MCF 10A (cell line): ENCODE measurements at regions not wholly inside any gene's neighbourhood (a gene's known extent, or its start where the extent isn't known, plus 50 kb on each side); places are given as distances from the start of the nearest gene placed in this dataset.
A peak's percentile ranks its signal among the peaks of the same experiment; 100 is the strongest.

ENCODE experiments used
- BruUV-seq: library from RNA; stranded (reverse); fragments of 400-500 nt; replicated peaks from 2 replicates; lab custom pipeline; 2021; lab: Mats Ljungman, UMichigan
- CTCF ChIA-PET: fragments of 300-600 bp; sonication (Branson Sonifier 250); formaldehyde crosslinking; extraction: SDS; loops from one replicate; lab custom pipeline; 2021; ENCODE audit warnings: antibody characterized with exemption, inconsistent platforms; lab: Yijun Ruan, JAX
- POLR2A ChIA-PET: fragments of 300-600, 350-650 bp; sonication (Branson Sonifier 250); formaldehyde crosslinking; extraction: SDS; loops from one replicate; lab custom pipeline; 2020; ENCODE audit warnings: antibody characterized with exemption, inconsistent platforms; lab: Yijun Ruan, JAX
- DNase-seq: peaks from one replicate; pipeline ENCODE4 v3.0.0-alpha.2; 2018; ENCODE audit not compliant: unreplicated experiment
- H3K27ac Mint-ChIP-seq: one replicate; pipeline ENCODE4 v1.8.0; 2022; ENCODE audit warnings: mild to moderate bottlenecking, low read depth, mixed read lengths; ENCODE audit not compliant: unreplicated experiment
- H3K27me3 Mint-ChIP-seq: one replicate; pipeline ENCODE4 v1.8.0; 2022; ENCODE audit warnings: mixed read lengths; ENCODE audit not compliant: insufficient read depth, unreplicated experiment
- H3K36me3 Mint-ChIP-seq: one replicate; pipeline ENCODE4 v1.8.0; 2022; ENCODE audit warnings: mild to moderate bottlenecking, moderate library complexity, mixed read lengths; ENCODE audit not compliant: insufficient read depth, unreplicated experiment
- H3K4me1 Mint-ChIP-seq: one replicate; pipeline ENCODE4 v1.8.0; 2022; ENCODE audit warnings: mixed read lengths; ENCODE audit not compliant: insufficient read depth, unreplicated experiment
- H3K4me3 Mint-ChIP-seq: one replicate; pipeline ENCODE4 v1.8.0; 2022; ENCODE audit warnings: mild to moderate bottlenecking, moderate library complexity, mixed read lengths; ENCODE audit not compliant: unreplicated experiment
- H3K9me3 Mint-ChIP-seq: one replicate; pipeline ENCODE4 v1.8.0; 2022; ENCODE audit warnings: mixed read lengths; ENCODE audit not compliant: unreplicated experiment
- intact Hi-C: fragments of 100-400 bp; cut with micrococcal nuclease; formaldehyde crosslinking; loops from 2 replicates; pipeline ENCODE4 v1.14.1; 2022
- TF ChIP-seq, protein P1 (sequence below): fragments of 200-600 bp; IDR thresholded peaks from one replicate; pipeline ENCODE4 v1.8.0; 2022; ENCODE audit warnings: antibody characterized with exemption, mild to moderate bottlenecking; ENCODE audit not compliant: unreplicated experiment

DNA sequence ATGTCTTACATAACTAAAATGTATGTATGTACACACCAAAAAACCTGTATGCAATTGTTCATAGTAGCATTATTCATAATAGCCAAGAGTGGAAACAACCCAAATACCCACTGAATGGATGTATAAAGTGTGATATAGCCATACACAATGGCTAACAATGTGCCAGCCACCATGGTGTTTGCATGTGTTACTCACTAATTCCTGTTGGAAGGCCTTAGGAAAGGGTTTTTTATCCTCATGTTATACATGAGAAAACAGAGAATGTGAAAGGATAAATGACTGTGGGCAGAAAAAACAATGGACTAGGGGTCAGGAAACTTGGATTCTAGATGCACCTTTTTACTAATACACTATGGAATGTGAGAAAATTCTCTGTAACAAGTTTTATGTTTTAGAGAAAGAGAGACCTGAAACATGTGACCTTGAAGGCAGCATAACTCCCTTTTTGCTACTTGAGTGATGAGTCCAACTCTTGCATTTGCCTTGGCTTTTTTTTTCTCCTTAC lies 55.7 kb downstream of the TIGD2 start:
- ChIA-PET CTCF (interaction anchor here (4.6 kb wide), 1 partner anchor 268 kb away, joined by 44 read pairs; no protein-coding TSS in a partner anchor), POLR2A (no interaction called here)
- no peaks in the 10 kb centered on the region for H3K9me3 Mint-ChIP-seq
- no peaks in the 10 kb centered on the region for H3K36me3 Mint-ChIP-seq
- H3K4me3 Mint-ChIP-seq, result no peak overlapping the region
- no peaks in the 10 kb centered on the region for H3K27me3 Mint-ChIP-seq
- TF ChIP-seq, protein P1, sequence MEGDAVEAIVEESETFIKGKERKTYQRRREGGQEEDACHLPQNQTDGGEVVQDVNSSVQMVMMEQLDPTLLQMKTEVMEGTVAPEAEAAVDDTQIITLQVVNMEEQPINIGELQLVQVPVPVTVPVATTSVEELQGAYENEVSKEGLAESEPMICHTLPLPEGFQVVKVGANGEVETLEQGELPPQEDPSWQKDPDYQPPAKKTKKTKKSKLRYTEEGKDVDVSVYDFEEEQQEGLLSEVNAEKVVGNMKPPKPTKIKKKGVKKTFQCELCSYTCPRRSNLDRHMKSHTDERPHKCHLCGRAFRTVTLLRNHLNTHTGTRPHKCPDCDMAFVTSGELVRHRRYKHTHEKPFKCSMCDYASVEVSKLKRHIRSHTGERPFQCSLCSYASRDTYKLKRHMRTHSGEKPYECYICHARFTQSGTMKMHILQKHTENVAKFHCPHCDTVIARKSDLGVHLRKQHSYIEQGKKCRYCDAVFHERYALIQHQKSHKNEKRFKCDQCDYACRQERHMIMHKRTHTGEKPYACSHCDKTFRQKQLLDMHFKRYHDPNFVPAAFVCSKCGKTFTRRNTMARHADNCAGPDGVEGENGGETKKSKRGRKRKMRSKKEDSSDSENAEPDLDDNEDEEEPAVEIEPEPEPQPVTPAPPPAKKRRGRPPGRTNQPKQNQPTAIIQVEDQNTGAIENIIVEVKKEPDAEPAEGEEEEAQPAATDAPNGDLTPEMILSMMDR, result no peak
- BruUV-seq, result no TSS peak
- no peak for DNase-seq
- no peaks in the 10 kb centered on the region for H3K4me1 Mint-ChIP-seq
- intact Hi-C loops, result no loop called here
- no peak overlapping the region for H3K27ac Mint-ChIP-seq

DNA sequence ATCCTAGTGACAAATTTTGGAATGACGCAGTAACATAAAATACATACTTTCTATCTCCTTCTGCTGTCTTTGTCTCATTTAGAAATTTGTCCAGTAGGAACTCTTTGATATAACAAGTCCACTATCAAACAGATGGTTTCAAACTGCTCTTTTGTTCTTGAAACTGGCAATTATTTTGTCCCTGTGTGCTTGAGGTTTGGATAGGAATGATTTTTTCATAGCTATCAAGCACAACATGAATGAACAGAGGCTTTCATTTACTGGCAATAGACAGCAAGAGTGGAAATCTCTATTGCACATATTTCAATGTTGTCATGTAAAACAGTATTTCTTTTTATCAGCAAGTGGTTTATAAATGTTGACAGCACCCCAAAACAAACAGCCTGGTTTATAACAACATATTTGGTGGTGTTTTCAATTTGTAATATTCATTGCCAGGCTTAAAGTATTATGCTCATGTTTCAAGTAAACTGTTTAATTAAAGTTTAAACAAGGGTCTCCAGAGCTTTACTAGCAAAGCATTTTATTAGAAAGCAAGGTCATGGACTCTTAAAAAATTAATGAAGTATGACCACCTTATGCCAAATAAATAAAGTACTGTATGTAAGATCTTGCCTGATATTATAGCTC lies 60.0 kb downstream of the TIGD2 start:
- CTCF ChIA-PET, result interaction anchor here (0.6 to 2.8 kb wide), 3 partner anchors 8 to 361 kb away, joined by 3 to 10 read pairs (median 4); no protein-coding TSS in a partner anchor
- no peaks in the 10 kb centered on the region for H3K9me3 Mint-ChIP-seq
- H3K4me3 Mint-ChIP-seq, result no peak overlapping the region
- H3K36me3 Mint-ChIP-seq, result peaks cover 6% of the 10 kb centered on the region
- H3K4me1 Mint-ChIP-seq, result no peaks in the 10 kb centered on the region
- POLR2A ChIA-PET, result interaction anchor here (0.7 to 1.3 kb wide), 3 partner anchors 12 to 38 kb away, joined by 3 to 4 read pairs (median 3); no protein-coding TSS in a partner anchor
- no peak for DNase-seq
- TF ChIP-seq, protein P1, result no peak
- no peaks in the 10 kb centered on the region for H3K27me3 Mint-ChIP-seq
- intact Hi-C loops, result no loop called here
- peak overlapping the region; percentile 59 for H3K27ac Mint-ChIP-seq
- no TSS peak for BruUV-seq

DNA sequence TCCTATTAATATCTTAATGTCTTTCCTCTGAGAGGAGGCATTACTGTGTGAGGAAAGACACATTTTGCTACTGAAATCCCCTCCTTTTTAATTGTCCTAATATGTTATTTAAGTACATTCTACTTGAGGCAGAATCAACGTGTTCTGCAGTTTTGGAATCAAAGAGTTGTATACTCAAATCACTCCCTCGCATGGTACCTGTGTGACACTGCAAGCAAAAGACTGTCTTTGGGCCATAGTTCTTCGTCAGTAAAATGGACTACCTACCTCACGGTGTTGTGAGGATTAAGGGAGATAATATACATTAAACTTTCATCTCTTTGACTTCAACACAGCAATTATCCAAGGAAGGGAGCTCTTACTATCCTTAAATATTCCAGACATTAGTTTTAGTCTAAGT lies 61.5 kb downstream of the TIGD2 start:
- Mint-ChIP-seq H3K4me1 (no peaks in the 10 kb centered on the region), H3K4me3 (no peak overlapping the region), H3K36me3 (peaks cover 6% of the 10 kb centered on the region), H3K9me3 (no peaks in the 10 kb centered on the region), H3K27me3 (no peaks in the 10 kb centered on the region), H3K27ac (peak overlapping the region; percentile 63)
- intact Hi-C loops, result no loop called here
- ChIA-PET CTCF (interaction anchor here (0.7 to 2.8 kb wide), 3 partner anchors 9 to 53 kb away, joined by 3 to 10 read pairs (median 5); no protein-coding TSS in a partner anchor), POLR2A (interaction anchor here (1.1 kb wide), 1 partner anchor 9 kb away, joined by 3 read pairs; no protein-coding TSS in a partner anchor)
- TF ChIP-seq, protein P1, result no peak
- no peak for DNase-seq
- BruUV-seq, result no TSS peak

DNA sequence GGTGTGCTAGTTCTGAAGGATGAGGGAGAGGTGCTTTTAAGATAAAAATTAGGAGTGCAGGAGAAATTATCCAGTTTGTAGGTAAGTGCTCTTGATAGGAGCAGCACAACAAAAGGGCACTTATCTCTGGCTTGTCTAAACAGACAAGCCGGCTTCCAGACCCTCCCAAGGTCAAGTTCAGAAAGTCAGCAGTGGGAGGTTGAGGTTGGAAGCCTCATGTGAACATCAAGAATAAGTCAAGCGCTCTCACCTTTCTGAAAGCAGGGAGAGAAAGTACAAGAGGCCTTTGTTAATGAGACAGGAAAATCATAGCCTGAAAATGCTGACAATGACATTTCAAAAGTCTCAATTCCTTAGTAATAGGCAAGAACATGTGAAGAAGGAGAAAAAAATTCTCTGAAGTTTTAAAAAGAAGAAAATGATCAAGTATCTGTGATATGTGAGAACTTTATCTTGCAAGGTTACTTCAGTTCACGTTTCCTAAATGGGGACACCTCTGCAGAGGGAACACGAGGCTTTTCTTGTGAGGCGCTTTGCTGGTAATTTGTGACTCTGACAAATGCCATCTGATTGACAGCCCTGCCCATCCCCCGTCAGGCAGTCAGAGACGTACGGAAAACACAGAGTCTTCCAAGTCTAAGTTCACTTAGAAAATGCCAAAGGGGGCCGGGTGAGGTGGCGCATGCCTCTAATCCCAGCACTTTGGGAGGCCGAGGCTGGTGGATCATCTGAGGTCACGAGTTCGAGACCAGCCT lies 62.2 kb downstream of the TIGD2 start:
- BruUV-seq, result no TSS peak
- H3K36me3 Mint-ChIP-seq, result peaks cover 6% of the 10 kb centered on the region
- H3K4me3 Mint-ChIP-seq, result no peak overlapping the region
- ChIA-PET POLR2A (interaction anchor here (1.1 kb wide), 1 partner anchor 8 kb away, joined by 3 read pairs; no protein-coding TSS in a partner anchor), CTCF (interaction anchor here (0.7 to 2.8 kb wide), 3 partner anchors 9 to 53 kb away, joined by 3 to 10 read pairs (median 5); no protein-coding TSS in a partner anchor)
- TF ChIP-seq, protein P1, result no peak
- no peaks in the 10 kb centered on the region for H3K9me3 Mint-ChIP-seq
- no peak for DNase-seq
- intact Hi-C loops, result no loop called here
- H3K27ac Mint-ChIP-seq, result peak overlapping the region; percentile 63
- H3K27me3 Mint-ChIP-seq, result no peaks in the 10 kb centered on the region
- no peaks in the 10 kb centered on the region for H3K4me1 Mint-ChIP-seq
